Left renal pelvis (tissue), 4 donors: ENCODE measurements at regions not wholly inside any gene's neighbourhood (a gene's known extent, or its start where the extent isn't known, plus 50 kb on each side); places are given as distances from the start of the nearest gene placed in this dataset.
A peak's percentile ranks its signal among the peaks of the same experiment; 100 is the strongest.

Experiments
- DNase-seq, 4 donors: peaks; one replicate each; pipeline ENCODE4 v3.0.0-alpha.2; 2013; ENCODE audit warnings: low read depth in 4 of 4, low spot score in 3 of 4

DNA sequence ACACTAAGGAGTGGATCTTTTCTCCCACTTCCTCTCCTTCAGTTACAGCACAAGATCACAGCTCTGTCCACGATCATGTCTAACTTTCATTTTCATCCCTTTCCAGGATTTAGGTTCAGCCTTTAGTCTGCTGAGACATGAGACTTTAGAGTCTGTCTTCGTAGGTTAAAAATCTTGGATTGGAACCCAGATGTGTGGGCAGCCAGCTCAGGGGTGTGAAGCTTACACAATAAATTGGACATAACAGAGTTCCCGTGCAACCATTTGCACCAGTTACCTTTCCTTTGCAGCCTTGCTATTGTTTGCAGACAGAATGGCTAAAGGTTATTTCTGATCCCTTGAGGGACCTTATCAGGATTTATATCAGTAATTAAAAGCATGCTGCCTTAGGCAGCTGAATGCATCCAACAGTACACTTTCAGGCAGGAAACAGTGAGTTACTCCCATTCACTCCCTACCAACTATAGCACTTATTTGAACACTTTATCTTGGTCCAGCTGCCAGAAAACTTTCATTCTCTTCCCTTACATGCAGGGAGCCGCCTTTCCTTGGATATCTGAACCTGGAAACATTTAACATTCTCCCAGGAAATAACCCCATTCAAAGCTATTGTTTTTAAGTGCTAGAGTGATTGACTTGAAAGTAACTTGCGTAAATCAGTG lies 87.3 kb downstream of the TMEM100 start:
- peak in 3 of 4 donors; percentile 37 to 66 (median 54) for DNase-seq

GRCh38 chr17:55634702-55635101 lies 88.0 kb downstream of the TMEM100 start:
- no peak for DNase-seq

GRCh38 chr17:55632893-55633292 lies 89.8 kb downstream of the TMEM100 start:
- no peak for DNase-seq

- DNase-seq = no peak
Measured at GRCh38 chr17:55632236-55632635, 90.4 kb downstream of the TMEM100 start.

DNA sequence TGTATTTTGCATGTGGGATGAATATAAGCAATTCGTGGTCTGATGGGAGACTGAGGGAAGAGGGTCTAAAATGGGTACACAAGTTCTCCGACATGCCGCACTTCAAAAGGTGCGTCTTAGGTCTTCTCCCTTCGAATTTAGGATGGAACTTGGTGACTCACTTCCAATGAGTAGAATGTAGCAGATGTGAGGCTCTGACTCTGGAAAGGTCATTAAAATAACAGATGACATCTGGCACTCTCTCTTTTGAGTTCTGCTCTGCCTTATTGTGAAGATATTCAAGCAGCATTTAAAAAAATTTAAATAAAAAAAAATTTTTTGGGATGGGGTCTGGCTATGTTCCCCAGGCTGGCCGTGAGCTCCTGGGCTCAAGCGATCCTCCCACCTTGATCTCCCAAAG lies 92.7 kb downstream of the TMEM100 start:
- DNase-seq = no peak

DNA sequence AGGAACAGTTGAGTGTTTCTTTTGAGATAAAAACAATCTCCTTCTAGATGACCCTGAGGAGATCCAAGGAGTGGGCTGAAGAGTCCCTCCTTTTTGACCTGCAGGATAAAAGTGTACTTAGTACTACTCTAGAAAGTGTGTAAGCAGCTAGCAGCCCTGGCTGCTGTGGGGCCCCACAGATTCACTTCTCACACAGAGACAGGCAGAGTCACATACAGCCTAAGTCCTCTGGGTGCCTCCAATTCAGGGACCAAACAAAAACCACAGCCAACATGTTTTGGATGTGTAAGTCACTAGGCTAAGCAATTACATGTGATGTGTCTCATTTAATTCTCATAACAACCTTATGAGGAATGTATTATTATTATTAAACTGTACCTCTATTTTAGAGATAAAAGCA lies 97.1 kb downstream of the TMEM100 start:
- no peak for DNase-seq

GRCh38 chr17:55624772-55625433 lies 97.8 kb downstream of the TMEM100 start:
- DNase-seq = no peak

DNA sequence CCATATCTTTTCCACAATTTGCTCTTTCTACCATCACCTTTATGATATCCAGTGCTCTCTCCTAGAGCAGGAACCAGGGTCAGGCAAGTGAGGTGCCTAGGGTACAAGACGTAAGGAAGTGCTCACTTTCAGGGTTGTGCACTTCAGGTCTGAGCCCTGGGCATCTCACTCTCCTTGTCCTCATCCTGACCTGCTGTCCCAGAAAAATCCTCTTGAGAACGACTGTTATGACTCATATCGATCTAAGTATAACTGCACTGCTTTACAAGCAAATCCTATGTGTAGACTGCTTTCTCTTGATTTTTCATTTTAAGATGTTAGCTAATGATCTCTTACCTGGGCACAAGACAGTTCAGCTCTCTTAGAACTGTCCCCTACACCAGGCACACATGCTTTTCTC lies 100.1 kb downstream of the TMEM100 start:
- no peak for DNase-seq

- DNase-seq = no peak
Measured at GRCh38 chr17:55620945-55621344, 101.7 kb downstream of the TMEM100 start.

DNA sequence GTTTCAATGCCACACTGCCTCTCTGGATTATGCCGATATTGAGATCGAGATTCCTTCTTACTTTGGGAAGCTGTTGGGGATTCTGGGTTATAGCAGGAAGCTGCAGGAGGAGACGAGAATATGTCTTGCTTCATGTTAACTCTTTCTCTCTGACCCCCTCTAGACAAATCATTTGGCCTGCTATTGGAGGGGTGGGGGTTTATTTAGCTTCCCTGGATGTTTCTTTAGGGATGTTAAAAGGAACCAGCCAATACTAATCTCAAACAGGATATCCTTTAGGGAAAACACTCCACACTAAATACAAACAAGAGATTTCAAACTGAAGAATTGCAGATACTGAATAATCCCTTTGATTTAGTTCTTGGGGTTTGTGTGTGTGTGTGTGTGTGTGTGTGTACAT lies 102.6 kb downstream of the TMEM100 start:
- DNase-seq = no peak

DNA sequence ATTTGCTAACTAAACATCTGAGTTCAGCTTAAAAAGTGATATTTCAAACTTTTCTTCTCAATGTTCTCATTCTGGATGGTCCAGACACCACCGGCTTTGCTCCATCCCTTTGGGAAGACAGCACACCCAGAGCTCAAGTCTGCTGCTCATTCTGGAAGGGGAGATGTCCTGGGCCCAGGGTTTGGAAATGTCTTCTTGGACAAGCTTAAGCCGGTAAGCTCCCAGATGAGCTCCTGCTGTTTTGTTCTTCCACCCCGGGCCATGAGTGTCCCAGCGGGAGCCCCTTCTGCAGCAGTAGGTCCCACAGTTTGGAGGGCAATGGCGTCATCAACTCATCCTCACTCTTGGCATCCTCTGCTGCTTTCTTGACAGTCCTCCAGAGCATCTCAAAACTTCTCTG lies 105.2 kb downstream of the TMEM100 start:
- DNase-seq = no peak

DNA sequence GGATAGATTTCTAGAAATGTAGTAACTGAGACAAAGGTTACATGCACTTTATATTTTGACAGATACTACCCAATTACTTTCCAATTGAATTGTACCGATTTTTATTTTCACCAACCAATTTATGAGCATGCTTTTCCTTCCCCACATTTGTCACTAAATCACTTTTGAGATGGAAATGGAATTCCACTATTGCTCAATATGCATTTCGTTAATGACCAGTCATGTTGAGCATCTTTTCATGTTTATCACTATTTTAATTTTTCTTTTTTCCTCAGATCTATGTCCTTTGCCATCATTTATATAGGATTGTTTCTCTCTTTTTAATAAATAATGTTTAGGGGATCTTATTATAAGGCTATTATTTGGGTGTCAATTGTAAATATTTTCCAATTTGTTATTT lies 102.8 kb upstream of the SMIM36 start:
- DNase-seq = no peak

GRCh38 chr17:55612691-55613141 lies 101.5 kb upstream of the SMIM36 start:
- no peak for DNase-seq

DNA sequence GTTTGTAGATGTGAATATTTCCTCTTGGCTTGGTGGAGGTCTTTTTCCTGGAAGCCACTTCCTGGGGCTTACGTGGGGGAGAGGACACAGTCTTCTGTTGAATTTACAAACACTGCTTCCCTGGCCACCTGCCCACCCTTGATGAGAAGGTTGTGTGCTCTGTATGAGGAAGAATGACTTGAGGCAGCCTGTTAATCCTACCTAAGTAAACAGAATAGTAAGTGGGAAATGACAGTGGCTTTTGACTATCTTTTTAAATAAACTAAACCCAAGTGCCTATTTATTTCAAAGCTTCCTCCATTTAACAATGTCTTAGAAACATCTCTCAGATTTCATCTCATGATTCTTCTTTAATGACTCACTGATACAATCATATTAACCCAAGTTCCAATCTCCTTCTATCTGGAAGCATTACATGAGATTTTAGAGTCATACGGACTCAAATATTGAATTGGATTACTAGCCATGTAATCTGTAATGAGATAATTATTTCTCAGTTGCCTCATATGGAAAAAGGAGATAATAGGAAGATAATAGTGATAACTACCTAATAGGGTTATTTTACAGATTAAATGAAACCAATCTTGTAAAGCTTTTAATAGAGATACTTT lies 96.6 kb upstream of the SMIM36 start:
- DNase-seq = no peak

DNA sequence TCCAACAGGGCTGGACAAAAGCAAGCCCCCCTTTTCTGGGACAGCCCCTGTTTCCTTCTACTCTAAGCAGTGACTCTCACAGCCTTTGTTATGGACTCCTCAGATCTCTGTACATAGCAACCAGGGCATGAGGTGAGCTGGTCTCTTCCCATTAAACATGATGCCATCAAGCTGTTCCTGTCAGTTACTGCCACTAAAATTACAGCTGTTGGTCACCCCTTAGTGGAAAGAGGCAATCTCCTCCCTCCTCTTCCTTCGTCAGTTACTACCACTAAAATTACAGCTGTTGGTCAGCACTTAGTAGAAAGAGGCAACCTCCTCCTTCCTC lies 95.2 kb upstream of the SMIM36 start:
- peak; percentile 86 to 95 (median 88) for DNase-seq

DNA sequence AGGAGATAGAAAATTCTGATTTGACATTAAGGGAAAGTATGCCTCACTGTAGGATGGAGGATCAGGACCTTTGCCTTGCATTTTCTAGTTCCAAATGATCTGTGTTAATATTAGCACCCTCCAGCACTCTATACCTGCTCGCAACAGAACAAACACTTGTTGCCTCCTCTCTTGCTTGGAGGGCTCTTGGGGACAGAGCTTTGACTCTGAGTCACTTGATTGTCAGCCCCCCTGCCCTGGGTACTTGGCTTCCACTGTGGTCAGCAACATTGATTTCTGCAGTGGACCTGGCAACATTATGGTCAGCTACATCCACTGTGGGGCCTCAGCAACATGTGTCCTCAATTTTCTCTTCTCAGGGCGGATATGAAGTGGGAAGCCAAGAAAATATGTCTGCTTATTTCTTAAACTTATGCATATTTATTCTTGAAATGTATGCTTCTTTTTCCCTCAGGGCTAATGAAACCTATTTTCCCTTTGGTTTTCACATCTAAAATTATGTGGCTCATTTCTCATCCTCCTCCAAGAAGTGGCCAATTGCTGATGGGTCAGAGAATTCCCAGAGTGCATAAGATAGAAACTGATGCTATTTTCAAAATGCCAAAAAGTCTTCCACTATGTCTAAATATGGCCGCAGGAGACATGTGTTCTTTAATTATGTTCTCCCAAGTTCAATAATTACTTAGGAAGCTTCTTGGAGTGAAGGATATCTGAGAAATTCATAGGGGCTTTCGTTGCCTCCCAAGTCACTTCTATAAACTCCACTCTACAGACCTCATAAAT lies 94.6 kb upstream of the SMIM36 start:
- DNase-seq = no peak

DNA sequence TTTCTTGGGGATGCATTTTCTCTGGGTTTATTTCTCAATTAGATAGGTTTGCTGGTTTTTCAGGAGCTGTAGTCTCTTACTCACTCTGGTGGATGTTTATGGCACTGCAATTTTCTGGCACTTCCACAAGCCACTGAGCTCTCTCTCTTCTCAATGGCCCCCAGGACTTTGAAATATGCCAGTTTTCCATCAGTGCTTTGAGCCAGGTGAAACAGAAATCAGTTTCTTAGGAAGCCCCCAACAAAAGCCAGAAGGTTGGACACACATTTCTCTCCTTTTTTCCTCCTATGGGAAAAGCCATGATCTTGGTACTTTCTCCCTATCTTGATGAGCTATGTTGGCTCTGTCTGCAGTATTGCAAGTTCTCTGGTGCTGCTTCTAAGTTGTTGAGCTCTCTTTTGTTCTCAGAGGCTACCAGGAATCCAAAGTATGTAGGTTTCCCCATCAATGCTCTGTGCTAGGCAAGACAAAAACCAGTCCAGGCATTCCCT lies 90.7 kb upstream of the SMIM36 start:
- no peak for DNase-seq

GRCh38 chr17:55598495-55598894 lies 87.2 kb upstream of the SMIM36 start:
- DNase-seq = no peak

- no peak for DNase-seq
Measured at GRCh38 chr17:55588446-55589242, 77.4 kb upstream of the SMIM36 start.

DNA sequence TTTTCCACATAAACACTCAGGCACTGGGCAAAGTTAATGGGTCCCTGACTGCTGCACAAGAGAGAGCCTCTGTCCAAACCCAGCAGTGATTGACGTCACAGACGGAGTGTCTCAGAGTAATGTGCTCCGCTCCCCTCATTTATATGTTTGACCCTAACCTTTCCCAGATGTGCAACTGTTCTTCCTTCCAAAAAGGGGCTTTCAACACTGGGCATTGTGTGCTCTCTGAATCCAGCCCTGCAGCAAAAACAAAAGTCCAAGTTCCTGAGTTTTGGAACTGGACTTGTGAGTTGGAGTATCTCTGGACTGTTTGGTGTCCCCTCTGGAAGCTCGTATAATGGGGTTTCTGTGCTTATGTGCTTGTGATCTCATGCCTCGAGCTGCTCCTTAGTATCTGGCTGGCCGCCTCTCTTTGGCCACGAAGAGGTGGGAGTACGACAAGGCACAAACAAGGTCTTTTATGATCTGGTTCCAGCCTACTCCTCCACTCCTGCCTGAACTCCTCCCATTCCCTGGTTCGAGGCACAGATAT lies 76.4 kb upstream of the SMIM36 start:
- DNase-seq = no peak
